Prostate gland (tissue), 2 donors: ENCODE measurements at regions not wholly inside any gene's neighbourhood (a gene's known extent, or its start where the extent isn't known, plus 50 kb on each side); places are given as distances from the start of the nearest gene placed in this dataset.

Experiments
- POLR2A ChIP-seq: fragments of 450-650 bp; IDR thresholded peaks from one replicate; pipeline ENCODE4 v1.6.1; 2016; ENCODE audit warnings: antibody characterized with exemption, mild to moderate bottlenecking
- POLR2AphosphoS5 ChIP-seq: sonication (generic); formaldehyde crosslinking; IDR thresholded peaks from one replicate; pipeline ENCODE4 v1.6.1; 2017; ENCODE audit warnings: antibody characterized with exemption
- TF ChIP-seq, protein P1 (sequence below), 4 experiments: fragments of 200-600 bp in 2 of 4; fragments of 450-650 bp in 2 of 4; sonication (generic) in 2 of 4; IDR thresholded peaks; 1 replicate in 3 of 4; 2 replicates in 1 of 4; pipeline ENCODE4 v1.5.1; 2016 to 2019; ENCODE audit warnings: antibody characterized with exemption in 4 of 4, mild to moderate bottlenecking in 2 of 4, moderate library complexity in 2 of 4

DNA sequence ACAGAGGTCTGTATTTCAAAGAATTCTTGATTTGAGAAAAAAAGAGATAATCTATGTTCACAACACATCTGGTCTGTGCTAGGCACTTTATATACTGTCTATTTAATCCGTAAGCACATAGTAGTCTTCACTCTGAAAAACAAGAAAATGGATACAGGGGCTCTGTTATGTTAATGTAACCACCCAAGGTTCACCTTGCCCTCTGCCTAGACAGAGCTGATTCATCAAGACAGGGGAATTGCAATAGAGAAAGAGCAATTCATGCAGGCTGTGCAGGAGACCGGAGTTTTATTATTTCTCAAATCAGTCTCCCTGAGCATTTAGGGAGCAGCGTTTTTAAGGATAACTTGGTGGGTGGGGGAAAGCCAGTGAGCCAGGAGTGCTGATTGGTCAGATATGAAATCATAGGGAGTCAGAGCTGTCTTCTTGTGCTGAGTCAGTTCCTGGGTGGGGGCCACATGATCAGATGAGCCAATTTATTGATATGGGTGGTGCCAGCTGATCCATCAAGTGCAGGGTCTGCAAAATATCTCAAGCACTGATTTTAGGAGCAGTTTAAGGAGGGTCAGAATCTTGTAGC is 92.9 kb upstream of the TNIP3 start:
- TF ChIP-seq, protein P1, sequence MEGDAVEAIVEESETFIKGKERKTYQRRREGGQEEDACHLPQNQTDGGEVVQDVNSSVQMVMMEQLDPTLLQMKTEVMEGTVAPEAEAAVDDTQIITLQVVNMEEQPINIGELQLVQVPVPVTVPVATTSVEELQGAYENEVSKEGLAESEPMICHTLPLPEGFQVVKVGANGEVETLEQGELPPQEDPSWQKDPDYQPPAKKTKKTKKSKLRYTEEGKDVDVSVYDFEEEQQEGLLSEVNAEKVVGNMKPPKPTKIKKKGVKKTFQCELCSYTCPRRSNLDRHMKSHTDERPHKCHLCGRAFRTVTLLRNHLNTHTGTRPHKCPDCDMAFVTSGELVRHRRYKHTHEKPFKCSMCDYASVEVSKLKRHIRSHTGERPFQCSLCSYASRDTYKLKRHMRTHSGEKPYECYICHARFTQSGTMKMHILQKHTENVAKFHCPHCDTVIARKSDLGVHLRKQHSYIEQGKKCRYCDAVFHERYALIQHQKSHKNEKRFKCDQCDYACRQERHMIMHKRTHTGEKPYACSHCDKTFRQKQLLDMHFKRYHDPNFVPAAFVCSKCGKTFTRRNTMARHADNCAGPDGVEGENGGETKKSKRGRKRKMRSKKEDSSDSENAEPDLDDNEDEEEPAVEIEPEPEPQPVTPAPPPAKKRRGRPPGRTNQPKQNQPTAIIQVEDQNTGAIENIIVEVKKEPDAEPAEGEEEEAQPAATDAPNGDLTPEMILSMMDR (IDR thresholded peaks at IDR 0.05) = no peak
- TF ChIP-seq POLR2A (no peak), POLR2AphosphoS5 (no peak)
